ENCODE measurements at regions not wholly inside any gene's neighbourhood (a gene's known extent, or its start where the extent isn't known, plus 50 kb on each side); places are given as distances from the start of the nearest gene placed in this dataset.
A peak's percentile ranks its signal among the peaks of the same experiment; 100 is the strongest.
"Not testable (repeated sequence)": the region's sequence is repeated elsewhere in the genome, so short reads cannot be mapped to it uniquely, and the experiment has no call there.

- FAIRE-seq; DNase-seq (ENCODE audit: low spot score): not testable (repeated sequence)
These were observed 136.6 kb upstream of the PELI1 start for GRCh38 chr2:64280812-64281211.

- DNase-seq (ENCODE audit: low spot score) (no peak), FAIRE-seq (no peak)
These were observed 138.9 kb upstream of the PELI1 start for GRCh38 chr2:64283006-64283570.

- no peak for FAIRE-seq
- DNase-seq (ENCODE audit: low spot score) = no peak
These were observed 139.6 kb upstream of the PELI1 start for GRCh38 chr2:64283641-64284361.

GRCh38 chr2:64284751-64285150 is 140.5 kb upstream of the PELI1 start:
- FAIRE-seq = no peak
- no peak for DNase-seq (ENCODE audit: low spot score)

- FAIRE-seq = no peak
- DNase-seq (ENCODE audit: low spot score) = no peak
These were observed 143.1 kb upstream of the PELI1 start for GRCh38 chr2:64287202-64287740.

GRCh38 chr2:64288321-64289193 is 144.3 kb upstream of the PELI1 start:
- FAIRE-seq (no peak), DNase-seq (ENCODE audit: low spot score) (no peak)

GRCh38 chr2:64289251-64289650 is 145.0 kb upstream of the PELI1 start:
- DNase-seq (ENCODE audit: low spot score) (no peak), FAIRE-seq (no peak)

- DNase-seq (ENCODE audit: low spot score) (no peak), FAIRE-seq (no peak)
These were observed 145.5 kb upstream of the PELI1 start for GRCh38 chr2:64289737-64290136.

- DNase-seq (ENCODE audit: low spot score) (peak; percentile 83), FAIRE-seq (peak; percentile 42)
These were observed 147.0 kb upstream of the PELI1 start for GRCh38 chr2:64291181-64291580.

- DNase-seq (ENCODE audit: low spot score) (no peak), FAIRE-seq (no peak)
These were observed 151.3 kb upstream of the PELI1 start for GRCh38 chr2:64295326-64296139.

GRCh38 chr2:64296140-64296480 is 151.9 kb upstream of the PELI1 start:
- DNase-seq (ENCODE audit: low spot score) (no peak), FAIRE-seq (no peak)

GRCh38 chr2:64296695-64297346 is 152.6 kb upstream of the PELI1 start:
- FAIRE-seq (no peak), DNase-seq (ENCODE audit: low spot score) (no peak)

GRCh38 chr2:64298161-64298560 is 153.9 kb upstream of the PELI1 start:
- DNase-seq (ENCODE audit: low spot score) (no peak), FAIRE-seq (no peak)

- FAIRE-seq (no peak), DNase-seq (ENCODE audit: low spot score) (no peak)
These were observed 153.9 kb upstream of the LGALSL start for GRCh38 chr2:64300066-64300465.

GRCh38 chr2:64303250-64303649 is 150.7 kb upstream of the LGALSL start:
- no peak for FAIRE-seq
- no peak for DNase-seq (ENCODE audit: low spot score)

- no peak for FAIRE-seq
- DNase-seq (ENCODE audit: low spot score) = no peak
These were observed 146.5 kb upstream of the LGALSL start for GRCh38 chr2:64307421-64307820.

GRCh38 chr2:64311191-64311910 is 142.6 kb upstream of the LGALSL start:
- FAIRE-seq = no peak
- no peak for DNase-seq (ENCODE audit: low spot score)

GRCh38 chr2:64311948-64312621 is 141.9 kb upstream of the LGALSL start:
- FAIRE-seq (peak; percentile 79), DNase-seq (ENCODE audit: low spot score) (peak; percentile 94)

- DNase-seq (ENCODE audit: low spot score) (no peak), FAIRE-seq (no peak)
These were observed 141.2 kb upstream of the LGALSL start for GRCh38 chr2:64312622-64313397.

Measured in urothelium cell line (cell line).